Retinal pigment epithelial cell (primary cell): ENCODE measurements at regions not wholly inside any gene's neighbourhood (a gene's known extent, or its start where the extent isn't known, plus 50 kb on each side); places are given as distances from the start of the nearest gene placed in this dataset.

Experiments used
- DNase-seq: peaks from one replicate; pipeline ENCODE4 v3.0.0-alpha.2; 2010; ENCODE audit warnings: low read depth
- H3K4me3 ChIP-seq: 2 replicates; pipeline ENCODE4 v1.5.1; 2011; ENCODE audit warnings: mild to moderate bottlenecking, low read length, control low read depth, moderate library complexity
- TF ChIP-seq, protein P1 (sequence below): conservative IDR thresholded peaks from 2 replicates; pipeline ENCODE4 v1.5.1; 2011; ENCODE audit warnings: low read depth, low read length, control low read depth, inconsistent platforms

DNA sequence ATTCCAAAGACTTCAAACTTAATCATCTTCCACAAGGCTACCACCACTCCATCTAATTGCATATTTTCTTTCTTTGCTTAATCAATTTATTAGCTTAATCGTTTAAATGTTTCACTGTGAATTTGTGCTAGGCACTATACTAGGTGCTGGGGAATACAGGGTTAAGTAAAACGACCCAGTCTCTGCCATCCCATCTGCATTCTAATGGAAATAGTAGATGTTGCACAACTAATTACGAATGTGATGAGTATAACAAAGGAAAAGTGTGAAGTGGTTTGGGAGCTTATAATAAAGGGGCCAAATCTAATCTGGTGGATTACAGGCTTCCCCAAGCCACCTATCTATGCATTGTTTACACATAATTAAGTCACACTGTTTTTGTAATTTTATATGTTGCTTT is 147.1 kb downstream of the FAM181B start:
- TF ChIP-seq, protein P1, sequence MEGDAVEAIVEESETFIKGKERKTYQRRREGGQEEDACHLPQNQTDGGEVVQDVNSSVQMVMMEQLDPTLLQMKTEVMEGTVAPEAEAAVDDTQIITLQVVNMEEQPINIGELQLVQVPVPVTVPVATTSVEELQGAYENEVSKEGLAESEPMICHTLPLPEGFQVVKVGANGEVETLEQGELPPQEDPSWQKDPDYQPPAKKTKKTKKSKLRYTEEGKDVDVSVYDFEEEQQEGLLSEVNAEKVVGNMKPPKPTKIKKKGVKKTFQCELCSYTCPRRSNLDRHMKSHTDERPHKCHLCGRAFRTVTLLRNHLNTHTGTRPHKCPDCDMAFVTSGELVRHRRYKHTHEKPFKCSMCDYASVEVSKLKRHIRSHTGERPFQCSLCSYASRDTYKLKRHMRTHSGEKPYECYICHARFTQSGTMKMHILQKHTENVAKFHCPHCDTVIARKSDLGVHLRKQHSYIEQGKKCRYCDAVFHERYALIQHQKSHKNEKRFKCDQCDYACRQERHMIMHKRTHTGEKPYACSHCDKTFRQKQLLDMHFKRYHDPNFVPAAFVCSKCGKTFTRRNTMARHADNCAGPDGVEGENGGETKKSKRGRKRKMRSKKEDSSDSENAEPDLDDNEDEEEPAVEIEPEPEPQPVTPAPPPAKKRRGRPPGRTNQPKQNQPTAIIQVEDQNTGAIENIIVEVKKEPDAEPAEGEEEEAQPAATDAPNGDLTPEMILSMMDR = no peak
- no peak for DNase-seq
- H3K4me3 ChIP-seq = no peak overlapping the region

- no peak for DNase-seq
- H3K4me3 ChIP-seq = no peak overlapping the region
- TF ChIP-seq, protein P1 = no peak
Measured at GRCh38 chr11:82577246-82577645, 156.4 kb downstream of the FAM181B start.

GRCh38 chr11:82560836-82561235 is 172.8 kb downstream of the FAM181B start:
- H3K4me3 ChIP-seq = no peak overlapping the region
- DNase-seq = no peak
- TF ChIP-seq, protein P1 = no peak

- no peak overlapping the region for H3K4me3 ChIP-seq
- TF ChIP-seq, protein P1 = no peak
- no peak for DNase-seq
Measured at GRCh38 chr11:82559609-82560008, 174.1 kb downstream of the FAM181B start.

GRCh38 chr11:82557274-82557673 is 176.4 kb downstream of the FAM181B start:
- TF ChIP-seq, protein P1 = no peak
- DNase-seq = no peak
- no peak overlapping the region for H3K4me3 ChIP-seq

GRCh38 chr11:82556210-82556609 is 177.5 kb downstream of the FAM181B start:
- H3K4me3 ChIP-seq = no peak overlapping the region
- TF ChIP-seq, protein P1 = no peak
- DNase-seq = no peak

- TF ChIP-seq, protein P1 = no peak
- H3K4me3 ChIP-seq = no peak overlapping the region
- no peak for DNase-seq
Measured at GRCh38 chr11:82546661-82547557, 186.8 kb downstream of the FAM181B start.
